GM13977 (cell line): ENCODE measurements at regions not wholly inside any gene's neighbourhood (a gene's known extent, or its start where the extent isn't known, plus 50 kb on each side); places are given as distances from the start of the nearest gene placed in this dataset.
"Not testable (repeated sequence)": the region's sequence is repeated elsewhere in the genome, so short reads cannot be mapped to it uniquely, and the experiment has no call there.

ENCODE experiments used
- DNase-seq: peaks from one replicate; pipeline ENCODE4 v3.0.0; 2012; ENCODE audit warnings: low spot score
- CTCF ChIP-seq: IDR thresholded peaks from 2 replicates; pipeline ENCODE4 v1.5.1; 2012; ENCODE audit warnings: mild to moderate bottlenecking, control low read depth; ENCODE audit not compliant: insufficient read depth; ENCODE audit errors: extremely low read depth, missing control alignments
- in situ Hi-C: fragments of 300-500 bp; cut with MboI; formaldehyde crosslinking; loops from one replicate; pipeline ENCODE4 v1.12.0; 2022; ENCODE audit warnings: low sequenced_read_pairs, low pct_unique_long_range_greater_than_20kb, mixed read lengths, inconsistent platforms; ENCODE audit not compliant: unreplicated experiment

GRCh38 chr3:153051427-153052095 is 110.5 kb upstream of the RAP2B start:
- in situ Hi-C loops = no loop called here
- DNase-seq = no peak
- no peak for TF ChIP-seq CTCF

- in situ Hi-C loops = no loop called here
- DNase-seq = no peak
- no peak for TF ChIP-seq CTCF
Observed at GRCh38 chr3:153052096-153052460, 109.9 kb upstream of the RAP2B start.

- TF ChIP-seq CTCF = no peak
- in situ Hi-C loops = no loop called here
- DNase-seq = no peak
Observed at GRCh38 chr3:153055217-153055616, 106.8 kb upstream of the RAP2B start.

GRCh38 chr3:153055779-153056178 is 106.2 kb upstream of the RAP2B start:
- in situ Hi-C loops = no loop called here
- no peak for TF ChIP-seq CTCF
- DNase-seq = no peak

GRCh38 chr3:153058031-153058688 is 103.9 kb upstream of the RAP2B start:
- in situ Hi-C loops, DNase-seq: not testable (repeated sequence)

GRCh38 chr3:153060346-153060745 is 101.7 kb upstream of the RAP2B start:
- DNase-seq = no peak
- in situ Hi-C loops = no loop called here
- TF ChIP-seq CTCF = no peak

- TF ChIP-seq CTCF = no peak
Observed at GRCh38 chr3:153061938-153062528, 100.0 kb upstream of the RAP2B start.

More at GRCh38 chr3:153061938-153062528, 100.0 kb upstream of the RAP2B start:
- in situ Hi-C loops = no loop called here
- no peak for DNase-seq
